ENCODE measurements at regions not wholly inside any gene's neighbourhood (a gene's known extent, or its start where the extent isn't known, plus 50 kb on each side); places are given as distances from the start of the nearest gene placed in this dataset.
"Not testable (repeated sequence)": the region's sequence is repeated elsewhere in the genome, so short reads cannot be mapped to it uniquely, and the experiment has no call there.

DNA sequence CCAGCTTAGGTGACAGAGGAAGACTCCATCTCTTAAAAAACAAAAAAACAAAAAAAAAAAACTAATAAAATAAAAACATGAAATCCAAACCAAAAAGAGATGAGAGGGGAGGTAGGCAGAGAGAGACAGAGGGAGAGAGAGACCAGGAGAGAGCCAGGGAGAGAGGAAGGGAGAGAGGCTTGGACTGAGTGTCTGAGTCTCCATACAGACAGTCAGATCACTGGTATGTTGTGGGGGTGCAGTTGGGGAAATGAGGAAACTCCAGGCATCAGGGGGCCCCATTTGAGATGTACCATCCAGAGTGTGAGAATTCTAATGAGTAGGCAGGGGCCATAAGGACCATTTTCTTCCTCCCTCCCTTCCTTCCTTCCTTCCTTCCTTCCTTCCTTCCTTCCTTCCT is 53.1 kb upstream of the SEPTIN5 start:
- no peak overlapping the region for H3K27ac ChIP-seq (ENCODE audit: low read length in 2 of 2)
- TF ChIP-seq EZH2 (IDR thresholded peaks at IDR 0.05; ENCODE audit: borderline replicate concordance, insufficient read depth, low read depth, low read length, poor library complexity, severe bottlenecking): no peak
- TF ChIP-seq CTCF (IDR thresholded peaks at IDR 0.05): no peak
- Mint-ChIP-seq H3K27me3 (no peaks in the 10 kb centered on the region), H3K4me3 (no peak overlapping the region), H3K27ac (no peak overlapping the region), H3K4me1 (no peaks in the 10 kb centered on the region), H3K9me3 (ENCODE audit: insufficient read depth) (no peaks in the 10 kb centered on the region)
- no peak for DNase-seq
- ChIA-PET POLR2A (no interaction called here), CTCF (no interaction called here)
- no peak overlapping the region for H2AFZ ChIP-seq (ENCODE audit: insufficient read depth, low read depth, low read length, poor library complexity, severe bottlenecking)
- ATAC-seq (ENCODE audit: low read depth): no peak
- H3K4me3 ChIP-seq (ENCODE audit: control extremely low read depth in 1 of 5, extremely low read depth in 1 of 5, insufficient read depth in 1 of 5, low read depth in 2 of 5, low read length in 4 of 5): no peak overlapping the region
- no peaks in the 10 kb centered on the region for H3K27me3 ChIP-seq (replicated peaks in 1 of 4; ENCODE audit: control extremely low read depth in 1 of 4, control insufficient read depth in 3 of 4, insufficient read depth in 4 of 4, low read length in 3 of 4)
- no peak overlapping the region for H3K9ac ChIP-seq (ENCODE audit: low read length)
- no peaks in the 10 kb centered on the region for H3K4me1 ChIP-seq (ENCODE audit: control insufficient read depth in 2 of 2, insufficient read depth in 2 of 2, low read length in 2 of 2)
- H3K79me2 ChIP-seq (ENCODE audit: control insufficient read depth, insufficient read depth, low read length): no peaks in the 10 kb centered on the region
- no peaks in the 10 kb centered on the region for H4K20me1 ChIP-seq (ENCODE audit: control insufficient read depth, insufficient read depth, low read length, poor library complexity, severe bottlenecking)
- no peak overlapping the region for H3K4me2 ChIP-seq (replicated peaks; ENCODE audit: low read depth, low read length, poor library complexity, severe bottlenecking)
- intact Hi-C loops (cut with micrococcal nuclease): no loop called here
- no peaks in the 10 kb centered on the region for H3K9me3 ChIP-seq (ENCODE audit: control extremely low read depth in 1 of 3, control insufficient read depth in 2 of 3, insufficient read depth in 1 of 3, low read length in 2 of 3)
- H3K36me3 ChIP-seq (replicated peaks in 1 of 2; ENCODE audit: control extremely low read depth in 1 of 2, control insufficient read depth in 1 of 2, extremely low read depth in 1 of 2, insufficient read depth in 2 of 2, low read length in 1 of 2): no peaks in the 10 kb centered on the region

DNA sequence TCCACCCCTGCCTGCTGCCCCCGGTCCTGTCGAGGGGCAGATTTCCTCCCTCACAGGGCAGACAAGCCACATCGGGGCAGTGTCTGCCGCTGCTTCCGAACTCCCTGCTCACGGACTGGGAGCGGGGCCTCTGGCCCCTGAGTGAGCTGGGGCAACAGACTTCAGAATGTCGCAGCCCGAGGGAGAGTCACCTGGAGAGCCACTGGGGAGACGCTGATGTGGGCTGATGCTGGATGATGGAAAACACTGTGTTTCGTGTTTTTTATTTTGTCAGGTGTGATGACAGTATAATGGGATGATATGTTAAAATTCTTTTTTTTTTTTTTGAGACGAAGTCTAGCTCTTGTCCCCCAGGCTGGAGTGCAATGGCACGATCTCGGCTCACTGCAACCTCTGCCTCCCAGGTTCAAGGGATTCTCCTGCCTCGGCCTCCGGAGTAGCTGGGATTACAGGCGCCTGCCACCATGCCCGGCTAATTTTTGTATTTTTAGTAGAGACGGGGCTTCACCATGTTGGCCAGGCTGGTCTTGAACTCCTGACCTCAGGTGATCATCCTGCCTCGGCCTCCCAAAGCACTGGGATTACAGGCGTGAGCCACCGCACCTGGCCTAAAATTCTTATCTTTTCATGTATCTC is 52.1 kb upstream of the SEPTIN5 start:
- POLR2A ChIA-PET: not testable (repeated sequence)

More for the DNA sequence above, 52.1 kb upstream of the SEPTIN5 start:
- H3K9ac ChIP-seq (ENCODE audit: low read length); H3K36me3 ChIP-seq (replicated peaks in 1 of 2; ENCODE audit: control extremely low read depth in 1 of 2, control insufficient read depth in 1 of 2, extremely low read depth in 1 of 2, insufficient read depth in 2 of 2, low read length in 1 of 2); H3K4me3 Mint-ChIP-seq; H3K4me2 ChIP-seq (replicated peaks; ENCODE audit: low read depth, low read length, poor library complexity, severe bottlenecking); H3K79me2 ChIP-seq (ENCODE audit: control insufficient read depth, insufficient read depth, low read length); H3K4me1 Mint-ChIP-seq; DNase-seq; ATAC-seq (ENCODE audit: low read depth); intact Hi-C loops (cut with micrococcal nuclease); H4K20me1 ChIP-seq (ENCODE audit: control insufficient read depth, insufficient read depth, low read length, poor library complexity, severe bottlenecking); H3K4me1 ChIP-seq (ENCODE audit: control insufficient read depth in 2 of 2, insufficient read depth in 2 of 2, low read length in 2 of 2); H3K27ac Mint-ChIP-seq; H3K4me3 ChIP-seq (ENCODE audit: control extremely low read depth in 1 of 5, extremely low read depth in 1 of 5, insufficient read depth in 1 of 5, low read depth in 2 of 5, low read length in 4 of 5); H3K27me3 ChIP-seq (replicated peaks in 1 of 4; ENCODE audit: control extremely low read depth in 1 of 4, control insufficient read depth in 3 of 4, insufficient read depth in 4 of 4, low read length in 3 of 4); H3K9me3 ChIP-seq (ENCODE audit: control extremely low read depth in 1 of 3, control insufficient read depth in 2 of 3, insufficient read depth in 1 of 3, low read length in 2 of 3); H2AFZ ChIP-seq (ENCODE audit: insufficient read depth, low read depth, low read length, poor library complexity, severe bottlenecking); H3K27me3 Mint-ChIP-seq; H3K27ac ChIP-seq (ENCODE audit: low read length in 2 of 2); CTCF ChIA-PET; H3K9me3 Mint-ChIP-seq (ENCODE audit: insufficient read depth): not testable (repeated sequence)
- WGBS (ENCODE audit: insufficient coverage): 94% methylated on average over 18 of the region's 22 CpGs
